SU-DHL-6 (cell line): ENCODE measurements at regions not wholly inside any gene's neighbourhood (a gene's known extent, or its start where the extent isn't known, plus 50 kb on each side); places are given as distances from the start of the nearest gene placed in this dataset.

Experiments used
- H2AFZ ChIP-seq: fragments of 200-600 bp; sonication (generic); 2 replicates; pipeline ENCODE4 v1.6.1; 2014; ENCODE audit warnings: low read depth, mild to moderate bottlenecking, moderate library complexity, mixed read lengths, antibody characterized with exemption, low read length; ENCODE audit not compliant: severe bottlenecking
- H3F3A ChIP-seq: fragments of 200-600 bp; shearing (Covaris generic); 2 replicates; pipeline ENCODE4 v1.6.0; 2016; ENCODE audit warnings: antibody characterized with exemption, mild to moderate bottlenecking; ENCODE audit not compliant: insufficient read depth
- H3K27ac ChIP-seq: fragments of 200-600 bp; sonication (generic); 2 replicates; pipeline ENCODE4 v1.5.1; 2016; ENCODE audit warnings: low read depth, mild to moderate bottlenecking, low read length, moderate library complexity, mixed read lengths
- H3K27me3 ChIP-seq: fragments of 200-600 bp; sonication (generic), shearing (Covaris generic); 2 replicates; pipeline ENCODE4 v1.6.0; 2014; ENCODE audit warnings: mild to moderate bottlenecking, low read length
- H3K36me3 ChIP-seq: fragments of 200-600 bp; sonication (generic); 2 replicates; pipeline ENCODE4 v1.6.1; 2014; ENCODE audit warnings: mild to moderate bottlenecking, low read length, mixed read lengths
- H3K4me2 ChIP-seq: fragments of 300-600, 200-600 bp; shearing (Covaris generic), sonication (generic); 2 replicates; pipeline ENCODE4 v1.6.0; 2014; ENCODE audit warnings: low read length, low read depth, mild to moderate bottlenecking; ENCODE audit not compliant: poor library complexity, severe bottlenecking
- H3K4me3 ChIP-seq: fragments of 200-600 bp; sonication (generic); 2 replicates; pipeline ENCODE4 v1.5.1; 2014; ENCODE audit warnings: antibody characterized with exemption, low read length, mild to moderate bottlenecking, mixed read lengths; ENCODE audit not compliant: insufficient read depth, poor library complexity, severe bottlenecking
- H3K79me2 ChIP-seq: fragments of 200-600 bp; sonication (generic); 2 replicates; pipeline ENCODE4 v1.6.1; 2014; ENCODE audit warnings: mild to moderate bottlenecking, low read length, moderate library complexity; ENCODE audit not compliant: insufficient read depth
- H3K9ac ChIP-seq: fragments of 200-600 bp; sonication (generic); 2 replicates; pipeline ENCODE4 v1.7.0; 2014; ENCODE audit warnings: mild to moderate bottlenecking, low read length
- H3K9me2 ChIP-seq: fragments of 200-600 bp; sonication (generic); replicated peaks from 2 replicates; pipeline ENCODE4 v1.6.1; 2014; ENCODE audit warnings: low read length; ENCODE audit not compliant: insufficient read depth
- H3K9me3 ChIP-seq: fragments of 200-600 bp; sonication (generic); 2 replicates; pipeline ENCODE4 v1.6.1; 2014; ENCODE audit warnings: low read length, mixed read lengths; ENCODE audit not compliant: insufficient read depth
- H4K20me1 ChIP-seq: fragments of 200-600 bp; sonication (generic); 2 replicates; pipeline ENCODE4 v1.6.1; 2014; ENCODE audit warnings: low read depth, mild to moderate bottlenecking, antibody characterized with exemption, low read length, moderate library complexity, mixed read lengths
- EZH2phosphoT487 ChIP-seq: fragments of 200-600 bp; sonication (generic), shearing (Covaris generic); conservative IDR thresholded peaks from 2 replicates; pipeline ENCODE4 v1.6.1; 2018; ENCODE audit warnings: mild to moderate bottlenecking, antibody characterized with exemption, low read length, moderate library complexity, mixed read lengths
- TF ChIP-seq, protein P1 (sequence below): fragments of 200-600 bp; sonication (generic); IDR thresholded peaks from one replicate; pipeline ENCODE4 v1.5.1; 2017; ENCODE audit warnings: antibody characterized with exemption, mild to moderate bottlenecking, low read length, moderate library complexity; ENCODE audit not compliant: insufficient read depth, poor library complexity, severe bottlenecking

- Histone ChIP-seq H3K27ac (no peak overlapping the region), H4K20me1 (no peaks in the 10 kb centered on the region), H3F3A (no peaks in the 10 kb centered on the region), H2AFZ (no peak overlapping the region), H3K27me3 (no peaks in the 10 kb centered on the region), H3K36me3 (no peaks in the 10 kb centered on the region; the same call in 1 of the 2 replicates), H3K9ac (no peak overlapping the region), H3K4me3 (no peak overlapping the region), H3K4me2 (no peak overlapping the region), H3K9me3 (no peaks in the 10 kb centered on the region), H3K79me2 (no peaks in the 10 kb centered on the region), H3K9me2 (no peaks in the 10 kb centered on the region)
- TF ChIP-seq EZH2phosphoT487 = no peak
- TF ChIP-seq, protein P1, sequence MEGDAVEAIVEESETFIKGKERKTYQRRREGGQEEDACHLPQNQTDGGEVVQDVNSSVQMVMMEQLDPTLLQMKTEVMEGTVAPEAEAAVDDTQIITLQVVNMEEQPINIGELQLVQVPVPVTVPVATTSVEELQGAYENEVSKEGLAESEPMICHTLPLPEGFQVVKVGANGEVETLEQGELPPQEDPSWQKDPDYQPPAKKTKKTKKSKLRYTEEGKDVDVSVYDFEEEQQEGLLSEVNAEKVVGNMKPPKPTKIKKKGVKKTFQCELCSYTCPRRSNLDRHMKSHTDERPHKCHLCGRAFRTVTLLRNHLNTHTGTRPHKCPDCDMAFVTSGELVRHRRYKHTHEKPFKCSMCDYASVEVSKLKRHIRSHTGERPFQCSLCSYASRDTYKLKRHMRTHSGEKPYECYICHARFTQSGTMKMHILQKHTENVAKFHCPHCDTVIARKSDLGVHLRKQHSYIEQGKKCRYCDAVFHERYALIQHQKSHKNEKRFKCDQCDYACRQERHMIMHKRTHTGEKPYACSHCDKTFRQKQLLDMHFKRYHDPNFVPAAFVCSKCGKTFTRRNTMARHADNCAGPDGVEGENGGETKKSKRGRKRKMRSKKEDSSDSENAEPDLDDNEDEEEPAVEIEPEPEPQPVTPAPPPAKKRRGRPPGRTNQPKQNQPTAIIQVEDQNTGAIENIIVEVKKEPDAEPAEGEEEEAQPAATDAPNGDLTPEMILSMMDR = no peak
Observed at GRCh38 chr13:103931885-103932284, 865.7 kb upstream of the SLC10A2 start.

GRCh38 chr13:103931331-103931845, 865.2 kb upstream of the SLC10A2 start:
- H3K9ac ChIP-seq = no peak overlapping the region
- H3K36me3 ChIP-seq = no peaks in the 10 kb centered on the region; the same call in 1 of the 2 replicates
- H3K4me3 ChIP-seq = no peak overlapping the region
- no peaks in the 10 kb centered on the region for H3K27me3 ChIP-seq
- no peak overlapping the region for H2AFZ ChIP-seq
- no peaks in the 10 kb centered on the region for H3K9me2 ChIP-seq
- no peaks in the 10 kb centered on the region for H3F3A ChIP-seq
- no peaks in the 10 kb centered on the region for H3K9me3 ChIP-seq
- TF ChIP-seq EZH2phosphoT487 = no peak
- TF ChIP-seq, protein P1 = no peak
- H3K4me2 ChIP-seq = no peak overlapping the region
- H3K79me2 ChIP-seq = no peaks in the 10 kb centered on the region
- H3K27ac ChIP-seq = no peak overlapping the region
- H4K20me1 ChIP-seq = no peaks in the 10 kb centered on the region

GRCh38 chr13:103926118-103926517, 859.9 kb upstream of the SLC10A2 start:
- no peak overlapping the region for H2AFZ ChIP-seq

More at GRCh38 chr13:103926118-103926517, 859.9 kb upstream of the SLC10A2 start:
- H3K9ac ChIP-seq = no peak overlapping the region
- no peak overlapping the region for H3K4me2 ChIP-seq
- H3K36me3 ChIP-seq = no peaks in the 10 kb centered on the region; the same call in 1 of the 2 replicates
- no peaks in the 10 kb centered on the region for H4K20me1 ChIP-seq
- H3K27ac ChIP-seq = no peak overlapping the region
- no peaks in the 10 kb centered on the region for H3K79me2 ChIP-seq
- H3F3A ChIP-seq = no peaks in the 10 kb centered on the region
- H3K4me3 ChIP-seq = no peak overlapping the region
- no peaks in the 10 kb centered on the region for H3K27me3 ChIP-seq
- no peak for TF ChIP-seq EZH2phosphoT487
- TF ChIP-seq, protein P1 = no peak
- no peaks in the 10 kb centered on the region for H3K9me3 ChIP-seq
- H3K9me2 ChIP-seq = no peaks in the 10 kb centered on the region
